GM19468 (cell line): ENCODE measurements at regions not wholly inside any gene's neighbourhood (a gene's known extent, or its start where the extent isn't known, plus 50 kb on each side); places are given as distances from the start of the nearest gene placed in this dataset.
A peak's percentile ranks its signal among the peaks of the same experiment; 100 is the strongest.

Source experiments
- ATAC-seq: cut with Tn5 transposase; IDR thresholded peaks from one replicate; pipeline ENCODE4 v1.9.1; 2021; ENCODE audit warnings: mild to moderate bottlenecking, moderate library complexity, moderate number of reproducible peaks; ENCODE audit not compliant: unreplicated experiment; ENCODE audit errors: extremely low read depth

DNA sequence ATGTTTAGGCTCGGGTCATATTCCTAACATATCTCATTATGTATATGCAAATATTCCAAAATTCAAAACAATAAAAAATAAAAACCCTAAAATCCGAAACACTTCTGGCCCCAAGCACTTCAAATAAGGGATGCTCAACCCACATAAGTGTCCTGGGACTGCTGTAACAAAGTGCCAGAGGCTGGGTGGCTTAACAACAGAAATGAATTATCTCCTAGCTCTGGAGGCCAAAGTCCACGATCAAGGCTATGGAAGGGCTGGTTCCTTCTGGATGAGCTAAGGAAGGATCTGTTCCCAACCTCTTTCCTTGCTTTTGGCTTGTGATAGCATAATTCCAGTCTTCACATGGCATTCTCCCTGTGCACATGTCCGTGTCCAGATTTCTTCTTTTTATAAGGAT is 181.6 kb upstream of the NFE2L3 start:
- ATAC-seq, result no peak

DNA sequence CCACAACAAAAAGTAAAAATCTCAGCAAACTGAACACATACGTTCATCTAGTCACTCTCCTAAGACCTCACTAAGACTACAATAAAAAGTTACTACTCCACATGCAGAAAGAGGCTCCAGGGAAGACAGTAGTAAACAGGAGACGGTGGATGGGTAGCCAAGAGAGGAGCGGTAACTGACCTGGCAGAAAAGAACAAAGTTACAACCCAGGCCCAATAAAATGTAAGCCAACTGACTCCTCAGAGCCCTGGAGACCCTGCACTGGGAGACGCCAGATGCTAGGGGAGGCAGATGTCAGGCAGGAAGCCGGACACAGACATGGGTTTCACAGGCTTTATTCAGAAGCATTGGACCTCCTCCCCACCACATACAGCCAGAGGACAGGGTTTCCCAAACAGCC is 181.1 kb upstream of the NFE2L3 start:
- no peak for ATAC-seq

DNA sequence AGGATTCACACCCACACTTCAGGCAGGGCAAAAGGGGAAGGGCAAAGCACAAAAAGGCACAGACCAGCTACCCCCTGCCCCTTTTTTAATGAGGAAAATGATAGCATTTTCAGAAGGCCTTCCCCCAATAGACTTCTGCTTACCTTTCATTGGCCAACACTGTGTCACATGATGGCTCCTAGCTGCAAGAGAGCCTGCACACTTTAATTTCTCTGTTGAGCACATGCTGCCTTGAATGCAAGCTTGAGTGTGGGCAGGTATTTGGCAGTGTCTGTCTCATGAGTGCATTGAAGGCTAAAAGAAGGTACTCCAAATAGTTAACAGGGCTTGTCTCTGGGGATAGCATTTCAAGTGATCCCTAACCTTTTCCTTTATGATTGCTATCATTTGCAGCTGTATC is 175.4 kb upstream of the NFE2L3 start:
- ATAC-seq, result no peak

DNA sequence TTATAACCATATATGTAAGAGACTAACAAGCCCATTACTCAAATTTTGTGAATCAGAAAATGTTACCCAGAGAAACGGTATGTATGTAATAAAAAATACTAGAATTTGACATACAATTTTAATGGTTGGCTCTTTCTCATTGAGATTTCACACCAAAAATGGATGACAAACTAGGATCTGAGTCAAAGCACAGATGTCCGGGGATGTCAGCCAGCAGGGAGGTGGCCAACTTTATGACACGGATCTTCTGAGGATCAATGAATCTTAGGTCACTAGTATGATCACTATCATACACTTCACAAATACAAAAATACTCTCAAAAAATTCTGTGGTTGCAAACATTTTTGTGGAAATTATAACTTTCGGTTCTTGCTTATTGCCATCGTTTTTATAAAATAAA is 173.5 kb upstream of the NFE2L3 start:
- ATAC-seq, result no peak

DNA sequence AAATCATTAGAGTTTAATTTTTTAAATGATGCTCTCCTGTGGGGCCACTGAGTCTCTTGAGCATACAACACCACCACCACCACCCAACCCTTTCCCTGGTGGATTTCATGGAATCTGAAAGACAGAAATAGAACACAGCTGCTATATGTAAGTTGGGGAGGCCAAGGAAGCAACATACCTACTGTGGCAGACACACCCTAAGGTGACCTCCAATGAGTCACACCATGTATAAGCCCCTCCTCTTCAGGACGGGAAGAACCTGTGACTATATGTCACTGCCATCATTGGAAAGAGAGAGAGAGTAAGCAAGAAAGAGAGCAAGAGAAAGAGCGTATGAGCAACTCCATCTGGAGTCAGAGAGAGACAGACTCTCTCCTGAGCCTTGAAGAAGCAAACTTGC is 172.4 kb upstream of the NFE2L3 start:
- no peak for ATAC-seq

DNA sequence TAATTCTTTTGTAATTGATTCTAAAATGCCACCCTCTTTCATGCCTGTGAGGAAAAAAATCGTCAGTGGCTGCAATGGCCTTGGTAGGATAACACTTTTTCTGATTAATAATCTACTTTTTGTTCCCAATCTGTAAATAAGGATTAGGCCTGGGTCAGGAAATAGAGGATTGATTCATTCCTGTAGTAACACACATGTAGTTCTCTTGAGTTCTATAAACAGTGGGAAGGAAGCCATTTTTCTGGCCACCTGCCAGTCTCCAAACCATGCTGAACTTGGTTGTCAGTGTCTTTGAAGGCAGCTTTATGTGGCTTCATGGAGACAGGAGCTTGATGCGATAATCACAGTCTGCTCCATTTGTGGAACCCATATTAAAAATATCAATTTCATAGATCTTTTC is 169.3 kb upstream of the NFE2L3 start:
- no peak for ATAC-seq

DNA sequence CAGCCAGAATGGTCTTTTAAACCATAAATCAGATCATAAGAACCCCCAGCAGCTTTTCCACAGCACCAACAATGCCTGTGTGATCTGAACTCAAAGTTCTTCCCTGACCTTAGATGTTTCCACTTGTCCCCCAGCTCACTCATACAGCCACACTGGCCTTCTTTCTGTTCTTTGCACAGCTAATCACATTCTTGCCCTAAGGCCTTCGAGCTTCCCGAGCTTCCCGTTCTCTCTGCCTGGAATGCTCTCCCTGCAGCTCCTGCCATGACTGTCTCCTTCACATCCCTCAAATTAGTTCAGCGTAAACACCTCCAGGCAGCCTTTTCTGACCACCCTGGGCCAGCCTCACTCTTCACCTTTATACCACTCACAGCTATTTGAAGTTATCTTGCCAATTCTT is 166.8 kb upstream of the NFE2L3 start:
- no peak for ATAC-seq

DNA sequence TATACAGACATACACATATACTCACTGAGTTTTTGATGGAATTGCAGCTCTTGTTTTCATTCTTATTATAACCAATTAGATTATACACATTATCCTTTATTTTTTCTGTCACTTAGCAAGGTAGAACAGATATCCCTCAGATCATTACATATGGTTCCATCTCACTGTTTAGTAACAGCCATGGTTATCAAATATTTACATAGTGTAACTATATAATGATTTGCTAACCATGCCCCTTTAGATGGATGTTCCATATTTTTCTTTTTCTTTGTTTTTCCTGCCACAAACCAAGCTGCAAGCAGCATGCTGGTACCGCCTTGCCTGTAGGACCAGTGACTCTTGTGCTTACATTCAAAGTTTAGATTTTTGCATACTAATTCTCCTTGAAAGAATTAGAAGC is 163.4 kb upstream of the NFE2L3 start:
- ATAC-seq, result no peak

DNA sequence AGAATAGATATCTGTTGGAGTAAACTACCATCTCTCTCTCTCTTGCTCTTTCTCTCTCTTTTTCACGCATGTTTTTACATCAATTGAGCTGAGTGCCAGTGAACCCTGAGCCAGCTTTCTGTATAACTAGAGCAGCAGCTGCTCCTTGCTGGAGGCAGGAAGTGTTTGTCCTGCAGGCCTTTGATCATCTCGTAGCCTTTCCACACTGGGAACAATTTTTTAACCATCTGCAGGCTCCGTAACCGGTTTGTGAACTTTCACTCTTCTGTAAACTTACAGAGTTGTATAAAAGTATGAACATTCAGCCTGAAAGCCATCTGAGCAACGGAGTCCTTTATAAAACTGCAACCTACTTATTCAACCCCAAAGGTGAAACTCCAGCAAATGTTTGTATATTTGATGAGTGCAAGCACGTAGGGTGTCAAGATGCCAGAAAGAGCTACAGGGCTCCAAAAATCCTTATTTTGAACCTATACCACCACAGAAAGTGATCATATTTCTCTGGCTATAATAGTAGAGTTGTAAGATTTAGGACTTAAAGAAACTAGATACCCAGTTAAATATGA is 162.8 kb upstream of the NFE2L3 start:
- no peak for ATAC-seq

DNA sequence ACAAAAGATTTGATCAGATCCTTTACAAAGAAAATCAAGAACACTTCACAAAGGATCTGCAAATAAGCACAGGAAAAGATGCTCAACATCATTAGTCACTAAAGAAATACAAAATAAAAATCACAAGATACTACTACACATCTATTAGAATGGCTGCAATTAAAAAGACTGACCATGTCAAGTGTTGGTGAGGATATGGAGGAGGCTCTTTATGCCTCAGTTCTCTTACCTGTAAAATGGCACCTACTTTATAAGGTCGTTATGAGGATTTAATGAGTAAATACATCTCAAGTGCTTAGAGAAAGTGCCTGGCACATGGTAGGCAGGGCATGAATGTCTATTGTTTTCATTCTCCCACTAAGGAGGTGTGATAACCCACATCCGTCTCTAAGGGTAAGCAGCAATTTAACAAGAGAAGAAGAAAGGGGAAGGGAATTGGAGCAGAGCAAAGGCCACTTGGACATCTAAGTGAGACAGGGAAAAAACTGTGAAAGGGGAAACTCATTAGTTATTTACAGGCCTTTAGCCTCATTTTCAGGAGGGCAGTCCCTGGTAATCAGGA is 157.5 kb upstream of the NFE2L3 start:
- ATAC-seq, result no peak

DNA sequence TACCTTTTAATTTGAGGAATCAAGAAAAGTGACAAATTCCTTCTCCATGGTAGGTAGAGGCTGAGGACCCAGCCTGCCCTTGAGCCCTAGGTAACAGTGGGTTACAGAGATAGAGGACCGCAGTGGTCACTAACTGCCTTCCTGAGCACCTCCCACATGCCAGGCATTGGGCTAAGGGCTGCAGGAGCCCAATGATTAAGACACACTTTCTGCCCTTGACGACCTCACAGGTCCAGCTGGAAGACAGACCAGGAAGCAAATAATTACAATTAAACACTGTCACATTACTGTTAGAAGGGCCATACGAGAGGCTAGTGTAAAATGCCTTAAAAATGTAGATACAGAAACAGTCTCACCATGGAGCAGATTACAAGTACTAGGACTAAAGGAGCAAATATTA is 156.8 kb upstream of the NFE2L3 start:
- no peak for ATAC-seq

DNA sequence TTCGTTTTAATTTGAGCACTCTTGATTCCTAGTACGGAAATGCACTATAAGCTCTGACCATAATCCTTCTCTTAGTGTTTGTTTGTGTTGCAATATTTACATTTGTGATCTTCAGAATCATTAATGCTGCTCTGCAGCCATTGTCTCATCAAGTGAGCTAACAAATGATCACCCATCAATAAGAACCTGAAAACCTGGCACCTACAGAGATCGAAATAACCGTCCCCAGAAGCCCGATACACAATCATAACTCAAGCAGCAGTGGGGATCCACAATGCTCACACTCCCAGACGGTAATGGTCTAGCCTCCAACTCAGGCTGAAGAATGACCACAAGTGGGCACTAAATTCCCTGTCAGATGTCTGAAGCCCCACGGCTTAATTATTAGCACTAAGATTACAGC is 156.0 kb upstream of the NFE2L3 start:
- no peak for ATAC-seq

DNA sequence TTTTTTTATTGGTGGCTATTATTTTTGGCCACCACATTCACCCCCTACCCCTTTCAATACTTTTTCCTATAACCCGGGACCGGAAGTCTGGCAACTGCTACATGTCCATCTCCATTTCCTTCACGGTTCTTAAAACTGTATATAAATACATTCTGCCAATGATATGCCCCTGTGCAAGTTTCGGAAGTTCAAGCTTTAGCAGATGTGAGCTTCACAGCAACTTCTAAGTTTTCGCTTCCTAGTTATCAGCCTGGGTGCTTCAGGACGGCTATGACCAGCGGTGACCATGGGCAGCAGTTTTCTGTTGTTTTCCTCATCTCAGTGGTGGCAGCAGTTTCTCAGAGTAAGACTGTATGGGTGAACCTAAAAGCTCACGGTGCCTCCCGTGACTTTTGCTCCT is 153.5 kb upstream of the NFE2L3 start:
- no peak for ATAC-seq

DNA sequence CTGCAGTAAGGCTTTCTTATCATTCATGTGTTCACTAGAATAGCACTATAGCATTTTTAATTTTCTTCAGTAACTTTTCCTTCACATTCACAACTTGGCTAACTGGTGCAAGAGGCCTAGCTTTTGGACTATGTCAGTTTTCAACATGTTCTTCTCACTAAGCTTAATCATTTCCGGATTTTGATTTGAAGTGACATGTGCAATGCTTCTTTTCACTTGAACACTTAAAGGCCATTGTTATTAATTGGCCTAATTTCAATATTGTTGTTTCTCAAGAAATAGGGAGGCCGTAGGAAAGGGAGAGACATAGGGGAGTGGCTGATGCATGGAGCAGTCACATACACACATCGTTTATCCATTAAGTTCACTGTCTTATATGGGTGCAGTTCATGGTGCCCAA is 151.2 kb upstream of the NFE2L3 start:
- no peak for ATAC-seq

DNA sequence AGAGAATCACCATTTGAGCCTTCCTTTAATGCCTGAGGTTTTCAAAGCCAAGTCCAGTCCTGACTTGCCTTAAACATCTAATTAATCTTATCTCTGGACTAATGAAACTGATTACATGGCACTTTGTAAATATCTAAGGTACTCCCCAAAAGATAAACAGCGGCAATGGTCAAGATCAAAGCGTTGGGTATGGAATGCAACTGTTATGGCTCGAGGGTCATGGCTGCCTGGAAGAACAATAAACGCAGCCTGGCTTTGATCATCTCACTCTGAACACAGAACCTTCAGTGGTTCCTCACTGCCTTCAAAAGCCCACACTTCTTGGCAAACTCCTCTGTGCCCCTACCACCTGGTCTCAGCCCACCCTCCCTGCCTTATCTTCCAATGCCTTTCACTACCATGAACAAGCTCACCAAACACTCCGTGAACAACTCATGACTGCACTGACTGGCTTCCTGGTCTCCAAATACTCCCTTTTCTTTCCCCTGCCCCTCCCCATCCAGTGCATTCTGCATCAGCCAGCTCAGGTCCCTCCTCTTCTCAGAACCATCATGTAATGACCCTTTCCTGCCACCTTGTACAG is 150.2 kb upstream of the NFE2L3 start:
- no peak for ATAC-seq

DNA sequence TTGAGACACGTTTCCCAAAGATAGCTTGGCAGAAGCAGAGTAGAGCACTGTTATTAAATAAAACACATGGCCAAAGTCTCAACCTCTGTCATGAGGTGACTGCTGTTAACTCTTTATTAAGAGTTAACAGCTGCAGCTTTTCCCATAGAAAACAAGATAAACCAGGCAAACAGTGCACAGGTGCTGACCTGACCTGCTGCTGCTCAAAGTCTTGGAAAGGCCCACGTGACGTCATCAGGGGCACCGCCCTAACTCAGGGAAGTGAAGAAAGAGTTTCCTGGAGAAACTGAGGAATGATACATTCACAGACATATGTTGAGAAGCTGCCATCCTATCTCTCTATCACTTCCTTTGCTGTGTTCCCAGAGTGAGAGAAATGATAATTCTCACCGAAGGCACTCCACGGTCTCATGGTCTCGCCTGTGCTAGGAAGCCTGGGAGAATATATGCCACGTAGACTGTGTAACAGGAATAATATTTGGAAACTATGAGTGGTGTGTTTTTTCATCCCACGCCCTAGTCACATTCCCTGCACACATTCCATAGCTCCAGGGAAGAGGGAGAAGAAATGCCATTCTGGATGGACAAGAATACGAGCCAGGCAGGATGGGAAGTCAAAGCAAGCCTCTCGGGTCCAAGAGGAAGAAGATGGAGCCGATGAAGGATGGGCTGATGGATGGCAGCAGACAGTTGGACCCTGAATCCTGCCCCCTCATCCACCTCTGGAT is 146.2 kb upstream of the NFE2L3 start:
- no peak for ATAC-seq

DNA sequence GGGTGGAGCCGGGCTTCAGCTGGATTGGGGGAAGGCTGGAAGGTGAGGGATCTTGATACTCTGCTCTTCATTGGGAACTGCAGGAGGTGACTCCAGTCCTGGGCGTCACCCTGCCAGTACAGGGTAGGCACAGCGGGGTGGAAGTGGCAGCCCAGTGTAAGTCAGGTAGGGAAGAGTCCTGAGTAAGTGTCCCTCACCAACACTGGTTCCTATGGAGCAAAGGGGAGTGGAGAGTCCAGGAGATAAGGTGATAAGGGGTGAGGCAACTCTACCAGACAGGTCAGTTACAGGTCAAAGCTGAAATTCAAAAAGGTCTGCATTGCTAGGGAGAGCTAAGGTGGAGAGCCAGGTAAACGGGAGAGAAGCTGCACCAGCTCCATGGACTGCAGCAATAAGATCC is 145.6 kb upstream of the NFE2L3 start:
- no peak for ATAC-seq

DNA sequence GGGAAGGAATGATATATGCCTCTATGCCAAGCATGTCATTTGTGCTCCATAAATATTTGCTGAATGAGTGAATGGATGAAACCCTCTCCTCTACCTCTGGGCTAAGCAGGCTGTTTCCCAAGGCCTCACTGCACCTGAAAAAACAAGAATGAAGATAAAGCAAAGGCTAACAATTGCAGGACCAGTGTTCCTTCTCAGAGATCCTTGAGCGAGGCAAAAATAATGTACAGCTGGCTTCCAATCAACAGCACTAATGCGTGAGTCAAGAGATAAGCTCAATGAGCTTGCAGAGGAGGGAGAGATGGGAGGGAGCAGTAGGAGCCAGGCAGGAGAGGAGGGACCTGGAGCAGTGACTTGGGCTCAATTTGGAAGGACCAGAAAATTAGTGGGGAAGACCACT is 144.5 kb upstream of the NFE2L3 start:
- no peak for ATAC-seq

DNA sequence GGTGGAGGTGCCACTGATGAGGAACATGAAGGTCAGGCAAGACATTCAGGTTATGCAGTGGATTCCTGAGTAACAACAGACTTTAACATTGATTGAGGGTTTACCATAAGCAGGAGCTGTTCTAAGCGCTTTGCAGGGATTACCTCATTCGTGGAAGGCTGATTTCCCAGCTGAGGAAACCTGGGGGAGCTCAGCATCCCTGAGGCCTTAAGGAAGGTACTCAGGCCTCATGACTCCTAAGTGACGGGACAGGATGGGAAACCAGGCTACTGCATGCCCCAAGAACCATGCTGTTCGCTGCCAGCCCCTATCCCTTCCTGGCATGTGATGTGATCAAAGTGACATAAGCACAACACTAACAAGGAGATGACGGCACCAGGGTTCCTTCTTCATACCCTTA is 143.6 kb upstream of the NFE2L3 start:
- ATAC-seq, result no peak

DNA sequence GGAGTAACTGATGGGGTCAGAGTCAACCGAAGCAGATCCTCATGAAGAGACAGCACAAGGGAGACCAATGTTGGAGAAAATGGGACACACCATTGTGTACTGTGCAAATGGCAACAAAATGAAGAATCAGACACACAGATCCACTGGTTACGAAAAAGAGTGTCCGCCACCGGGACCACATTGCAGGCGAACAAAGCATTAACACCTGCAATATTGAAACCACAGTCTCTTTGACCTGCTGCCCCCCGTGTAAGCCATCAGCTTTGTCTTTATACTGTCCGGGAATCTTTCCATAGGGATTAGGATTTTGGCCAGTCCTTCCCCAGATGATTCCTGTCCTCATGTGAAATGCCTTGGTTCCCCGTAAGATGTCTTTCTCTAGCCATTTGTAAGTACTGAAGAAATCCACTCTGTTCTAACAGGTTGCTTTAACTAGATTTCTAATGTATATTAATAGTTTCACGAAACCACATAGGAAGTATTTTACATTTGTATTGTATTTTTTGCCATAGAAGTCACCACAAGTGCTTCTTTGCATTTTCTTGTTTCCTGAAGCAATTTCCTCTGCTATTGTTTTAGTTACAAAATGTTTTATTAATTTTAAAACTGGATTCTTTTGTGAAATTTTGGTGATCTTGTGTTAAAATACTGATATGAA is 140.8 kb upstream of the NFE2L3 start:
- peak; percentile 44 for ATAC-seq

DNA sequence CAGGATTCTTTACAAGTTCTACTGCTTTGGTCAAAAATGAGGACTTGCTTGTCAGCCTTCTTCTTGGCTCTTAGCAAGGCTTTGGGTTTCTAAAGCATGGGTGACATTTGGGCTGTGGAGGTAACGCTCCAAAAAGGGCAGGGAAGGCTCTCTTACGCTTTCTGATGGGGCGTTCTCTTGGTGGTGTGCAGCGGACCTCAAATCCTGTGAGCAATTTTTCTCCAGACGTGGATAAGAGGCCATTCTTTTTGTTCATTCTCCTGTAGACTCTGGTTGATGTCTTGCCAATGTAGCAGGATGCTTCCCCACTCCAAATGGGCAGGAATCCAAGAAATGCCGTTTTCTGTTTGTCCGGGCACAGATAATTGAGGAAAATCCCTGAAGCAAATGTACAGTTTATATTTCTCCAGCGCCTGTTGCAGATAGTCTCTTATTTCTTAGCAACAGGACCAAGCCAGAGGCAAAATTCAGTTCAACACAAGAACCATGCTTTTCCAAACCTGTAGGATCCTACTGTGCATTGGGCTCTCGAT is 138.4 kb upstream of the NFE2L3 start:
- ATAC-seq, result no peak
